Trophoblast cell (in vitro differentiated cells and primary cell): ENCODE measurements at regions not wholly inside any gene's neighbourhood (a gene's known extent, or its start where the extent isn't known, plus 50 kb on each side); places are given as distances from the start of the nearest gene placed in this dataset.
A peak's percentile ranks its signal among the peaks of the same experiment; 100 is the strongest.

Source experiments
- DNase-seq, 2 donors: peaks; one replicate each; pipeline ENCODE4 v3.0.0-alpha.2; 2016
- H2AFZ ChIP-seq: 2 replicates; pipeline ENCODE4 v1.6.1; 2013; ENCODE audit warnings: low read length, moderate library complexity, mild to moderate bottlenecking; ENCODE audit not compliant: insufficient read depth, poor library complexity
- H2AK5ac ChIP-seq: 2 replicates; pipeline ENCODE4 v1.6.1; 2013; ENCODE audit warnings: mild to moderate bottlenecking, low read length
- H2BK120ac ChIP-seq: 2 replicates; pipeline ENCODE4 v1.6.1; 2013; ENCODE audit warnings: low read length, mild to moderate bottlenecking, moderate library complexity; ENCODE audit not compliant: insufficient read depth, poor library complexity
- H2BK12ac ChIP-seq: 2 replicates; pipeline ENCODE4 v1.6.1; 2013; ENCODE audit warnings: mild to moderate bottlenecking, low read length, moderate library complexity
- H2BK5ac ChIP-seq: 2 replicates; pipeline ENCODE4 v1.6.1; 2013; ENCODE audit warnings: low read length, low read depth, moderate library complexity, mild to moderate bottlenecking; ENCODE audit not compliant: poor library complexity
- H3K14ac ChIP-seq: 2 replicates; pipeline ENCODE4 v1.6.1; 2013; ENCODE audit warnings: mild to moderate bottlenecking, low read length
- H3K18ac ChIP-seq: 2 replicates; pipeline ENCODE4 v1.6.1; 2013; ENCODE audit warnings: mild to moderate bottlenecking, low read length
- H3K23ac ChIP-seq: 2 replicates; pipeline ENCODE4 v1.6.1; 2013; ENCODE audit warnings: low read length
- H3K27ac ChIP-seq: 2 replicates; pipeline ENCODE4 v1.5.1; 2013; ENCODE audit warnings: low read depth, mild to moderate bottlenecking, inconsistent platforms, low read length, moderate library complexity
- H3K27me3 ChIP-seq: 2 replicates; pipeline ENCODE4 v1.6.1; 2013; ENCODE audit warnings: inconsistent platforms, mild to moderate bottlenecking, low read length, moderate library complexity; ENCODE audit not compliant: insufficient read depth
- H3K36me3 ChIP-seq, 2 experiments: 1 replicate in 1 of 2; 2 replicates in 1 of 2; pipeline ENCODE4 v1.6.1; 2013; ENCODE audit warnings: low read length in 2 of 2, mild to moderate bottlenecking in 2 of 2, moderate library complexity in 1 of 2; ENCODE audit not compliant: insufficient read depth in 2 of 2, control insufficient read depth in 1 of 2
- H3K4ac ChIP-seq: 2 replicates; pipeline ENCODE4 v1.6.1; 2013; ENCODE audit warnings: low read depth, mild to moderate bottlenecking, low read length, moderate library complexity
- H3K4me1 ChIP-seq, 2 experiments: 1 replicate in 1 of 2; 2 replicates in 1 of 2; pipeline ENCODE4 v1.6.1; 2013; ENCODE audit warnings: low read length in 2 of 2, mild to moderate bottlenecking in 2 of 2, moderate library complexity in 1 of 2; ENCODE audit not compliant: insufficient read depth in 2 of 2, control insufficient read depth in 1 of 2
- H3K4me2 ChIP-seq: 2 replicates; pipeline ENCODE4 v1.6.1; 2013; ENCODE audit warnings: inconsistent platforms, mild to moderate bottlenecking, low read length, moderate library complexity
- H3K4me3 ChIP-seq: 2 replicates; pipeline ENCODE4 v1.5.1; 2013; ENCODE audit warnings: mild to moderate bottlenecking, low read depth, low read length, inconsistent platforms
- H3K79me1 ChIP-seq: one replicate; pipeline ENCODE4 v1.6.1; 2013; ENCODE audit warnings: low read length
- H3K79me2 ChIP-seq: 2 replicates; pipeline ENCODE4 v1.6.1; 2013; ENCODE audit warnings: low read length, mild to moderate bottlenecking; ENCODE audit not compliant: control insufficient read depth, insufficient read depth, poor library complexity
- H3K9ac ChIP-seq: 2 replicates; pipeline ENCODE4 v1.6.1; 2013; ENCODE audit warnings: mild to moderate bottlenecking, low read length
- H3K9me3 ChIP-seq: 2 replicates; pipeline ENCODE4 v1.6.1; 2013; ENCODE audit warnings: low read depth, mild to moderate bottlenecking, control low read depth, inconsistent platforms, low read length; ENCODE audit not compliant: insufficient read depth
- H4K12ac ChIP-seq: 2 replicates; pipeline ENCODE4 v1.6.1; 2013; ENCODE audit warnings: low read depth, mild to moderate bottlenecking, low read length, moderate library complexity
- H4K8ac ChIP-seq: 2 replicates; pipeline ENCODE4 v1.6.1; 2013; ENCODE audit warnings: low read depth, mild to moderate bottlenecking, low read length, moderate library complexity
- H4K91ac ChIP-seq: one replicate; pipeline ENCODE4 v1.6.1; 2013; ENCODE audit warnings: low read depth, mild to moderate bottlenecking, low read length, moderate library complexity
- WGBS: extraction: QIAGEN DNeasy Blood & Tissue Kit; methylation state at CpG from one replicate; pipeline ENCODE4 v1.1.7; 2013; ENCODE audit warnings: missing lambda C conversion rate; ENCODE audit not compliant: insufficient read length, insufficient coverage; ENCODE audit errors: extremely low coverage; 5-methylcytosine and 5-hydroxymethylcytosine counted together

GRCh38 chr9:2502760-2503159 lies 118.8 kb upstream of the VLDLR start:
- Histone ChIP-seq H2BK5ac (no peak overlapping the region), H3K9me3 (no peaks in the 10 kb centered on the region), H3K23ac (no peak overlapping the region), H3K18ac (no peak overlapping the region), H3K27me3 (no peaks in the 10 kb centered on the region), H3K4me2 (no peak overlapping the region), H3K79me2 (no peaks in the 10 kb centered on the region), H3K9ac (no peak overlapping the region), H3K4me1 (no peaks in the 10 kb centered on the region), H3K79me1 (no peaks in the 10 kb centered on the region), H3K14ac (no peak overlapping the region), H3K4me3 (no peak overlapping the region), H3K36me3 (no peaks in the 10 kb centered on the region), H2AFZ (no peak overlapping the region), H3K4ac (no peak overlapping the region), H4K91ac (no peak overlapping the region), H4K12ac (no peak overlapping the region), H2BK120ac (no peak overlapping the region), H4K8ac (no peak overlapping the region), H3K27ac (no peak overlapping the region), H2AK5ac (no peak overlapping the region), H2BK12ac (no peak overlapping the region)
- no CpG with 5 or more reads among the region's 2 CpGs for WGBS
- DNase-seq: peak in 1 of 2 donors; percentile 74

GRCh38 chr9:2506321-2506720 lies 115.3 kb upstream of the VLDLR start:
- Histone ChIP-seq H3K9me3 (no peaks in the 10 kb centered on the region), H3K36me3 (no peaks in the 10 kb centered on the region), H3K23ac (no peak overlapping the region), H3K4me2 (no peak overlapping the region), H3K18ac (no peak overlapping the region), H2BK12ac (no peak overlapping the region), H3K14ac (no peak overlapping the region), H3K9ac (no peak overlapping the region), H2AFZ (no peak overlapping the region), H2BK5ac (no peak overlapping the region), H3K4me3 (no peak overlapping the region), H4K12ac (no peak overlapping the region), H3K79me2 (no peaks in the 10 kb centered on the region), H3K4me1 (no peaks in the 10 kb centered on the region), H4K91ac (no peak overlapping the region), H2BK120ac (no peak overlapping the region), H4K8ac (no peak overlapping the region), H2AK5ac (no peak overlapping the region), H3K27me3 (no peaks in the 10 kb centered on the region), H3K79me1 (no peaks in the 10 kb centered on the region), H3K27ac (no peak overlapping the region), H3K4ac (no peak overlapping the region)
- no CpG with 5 or more reads among the region's 3 CpGs for WGBS
- no peak for DNase-seq

- no peak for DNase-seq
- no peak overlapping the region for H3K27ac ChIP-seq
- H3K36me3 ChIP-seq: peaks cover 3 to 9% of the 10 kb centered on the region in 2 experiments
- H3K4me3 ChIP-seq: no peak overlapping the region
- H3K4me2 ChIP-seq: no peak overlapping the region
- H4K12ac ChIP-seq: no peak overlapping the region
- no peaks in the 10 kb centered on the region for H3K79me1 ChIP-seq
- H3K9me3 ChIP-seq: peaks cover 2% of the 10 kb centered on the region
- H3K18ac ChIP-seq: no peak overlapping the region
- H4K91ac ChIP-seq: no peak overlapping the region
- peak overlapping the region; percentile 31 for H3K9ac ChIP-seq
- H3K4me1 ChIP-seq: no peaks in the 10 kb centered on the region
- H2BK5ac ChIP-seq: no peak overlapping the region
- no peak overlapping the region for H3K23ac ChIP-seq
- WGBS: no CpG with 5 or more reads among the region's 6 CpGs
- H3K14ac ChIP-seq: no peak overlapping the region
- no peak overlapping the region for H2BK12ac ChIP-seq
- H3K79me2 ChIP-seq: no peaks in the 10 kb centered on the region
- no peak overlapping the region for H2AK5ac ChIP-seq
- no peak overlapping the region for H2AFZ ChIP-seq
- H3K27me3 ChIP-seq: no peaks in the 10 kb centered on the region
- H3K4ac ChIP-seq: no peak overlapping the region
- H4K8ac ChIP-seq: no peak overlapping the region
- no peak overlapping the region for H2BK120ac ChIP-seq
Measured at GRCh38 chr9:2523591-2523990, 98.0 kb upstream of the VLDLR start.

- Histone ChIP-seq H4K8ac (no peak overlapping the region), H3K27me3 (no peaks in the 10 kb centered on the region), H3K36me3 (peaks cover 3 to 9% of the 10 kb centered on the region in 2 experiments), H2BK5ac (no peak overlapping the region), H3K4me2 (no peak overlapping the region), H3K14ac (no peak overlapping the region), H3K27ac (no peak overlapping the region), H2AK5ac (no peak overlapping the region), H3K4me3 (no peak overlapping the region), H3K18ac (no peak overlapping the region), H3K79me2 (no peaks in the 10 kb centered on the region), H3K4me1 (no peaks in the 10 kb centered on the region), H4K91ac (no peak overlapping the region), H3K9ac (no peak overlapping the region), H4K12ac (no peak overlapping the region), H2BK12ac (no peak overlapping the region), H2BK120ac (no peak overlapping the region), H3K23ac (no peak overlapping the region), H3K4ac (no peak overlapping the region), H3K79me1 (no peaks in the 10 kb centered on the region), H3K9me3 (peaks cover 2% of the 10 kb centered on the region), H2AFZ (no peak overlapping the region)
- DNase-seq: no peak
- WGBS: no CpG with 5 or more reads among the region's 3 CpGs
Measured at GRCh38 chr9:2524601-2525000, 97.0 kb upstream of the VLDLR start.
